ENCODE measurements at regions not wholly inside any gene's neighbourhood (a gene's known extent, or its start where the extent isn't known, plus 50 kb on each side); places are given as distances from the start of the nearest gene placed in this dataset.

DNA sequence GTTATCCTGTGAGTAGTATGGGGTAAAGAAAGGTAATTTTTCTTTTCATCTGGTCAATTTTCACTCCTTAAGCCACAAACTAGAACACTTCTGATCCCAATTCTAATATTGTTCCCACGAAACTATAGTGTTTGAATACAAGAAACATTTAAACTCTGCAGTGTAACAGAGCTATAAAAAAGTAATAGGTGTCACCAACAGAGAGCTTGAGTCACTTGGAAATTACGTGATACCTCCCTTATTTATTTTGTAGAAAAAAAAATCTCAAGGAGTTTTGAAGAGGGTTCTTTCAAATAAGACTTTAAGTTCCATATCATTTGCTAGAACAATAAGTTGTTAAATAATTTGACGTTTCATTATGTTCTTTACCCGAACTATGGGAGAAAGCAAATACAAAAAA, 959.4 kb downstream of the JRKL start:
- no peak for DNase-seq

DNA sequence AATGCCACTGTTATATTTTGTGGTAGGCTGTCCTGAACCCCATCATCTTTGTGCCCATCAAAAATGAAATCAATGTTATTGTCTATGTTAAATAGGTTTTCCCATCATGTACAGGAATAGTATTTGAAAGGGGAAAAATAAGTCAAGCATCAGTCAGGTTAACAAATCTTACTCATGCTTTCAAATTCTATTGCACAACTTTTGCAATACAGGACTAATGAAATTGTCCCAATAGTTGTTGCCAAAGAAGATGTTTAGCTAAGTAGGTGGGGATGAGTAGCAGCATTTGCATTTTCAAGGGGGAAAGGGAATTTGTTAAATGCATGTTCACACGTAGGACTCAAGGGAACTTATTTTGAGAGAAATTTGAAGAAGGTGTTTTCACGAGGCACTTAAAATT, 962.1 kb downstream of the JRKL start:
- no peak for DNase-seq

DNA sequence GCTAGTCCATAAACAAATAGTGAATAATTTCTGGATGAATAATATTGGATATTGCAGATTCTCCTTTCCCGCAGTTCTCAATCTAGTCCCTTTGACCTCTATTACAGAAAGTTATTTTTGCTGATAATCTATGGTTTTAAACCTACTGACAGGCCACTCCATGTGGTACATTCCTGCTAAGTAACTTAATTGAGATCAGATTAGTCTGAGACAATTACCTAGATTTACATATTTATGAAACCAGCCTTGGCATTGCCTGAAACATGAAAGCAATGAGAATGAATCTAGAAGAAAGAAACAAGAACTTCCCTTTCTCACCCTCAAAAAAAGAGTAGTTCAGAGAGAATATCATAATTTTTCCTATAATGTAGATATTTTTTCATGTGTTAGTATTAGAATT, 964.2 kb downstream of the JRKL start:
- no peak for DNase-seq

DNA sequence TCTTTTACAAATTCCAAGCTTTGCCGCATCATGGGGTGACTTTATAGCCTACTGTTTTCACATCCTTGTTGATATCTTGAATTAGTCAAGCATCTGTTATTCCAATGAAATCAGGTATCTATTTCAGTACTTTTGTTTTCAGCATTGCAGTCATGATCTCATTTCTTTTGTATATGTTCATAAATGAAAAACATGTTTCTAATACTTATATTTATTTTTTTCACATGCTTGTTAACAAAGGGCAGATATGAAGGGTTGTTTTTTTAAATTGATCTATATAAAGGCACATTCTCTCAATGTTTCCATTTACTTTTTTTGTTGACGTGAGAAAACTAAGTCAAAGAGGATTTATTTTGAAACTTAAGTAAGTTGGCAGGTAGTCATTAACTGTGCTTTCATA, 964.8 kb downstream of the JRKL start:
- no peak for DNase-seq

DNA sequence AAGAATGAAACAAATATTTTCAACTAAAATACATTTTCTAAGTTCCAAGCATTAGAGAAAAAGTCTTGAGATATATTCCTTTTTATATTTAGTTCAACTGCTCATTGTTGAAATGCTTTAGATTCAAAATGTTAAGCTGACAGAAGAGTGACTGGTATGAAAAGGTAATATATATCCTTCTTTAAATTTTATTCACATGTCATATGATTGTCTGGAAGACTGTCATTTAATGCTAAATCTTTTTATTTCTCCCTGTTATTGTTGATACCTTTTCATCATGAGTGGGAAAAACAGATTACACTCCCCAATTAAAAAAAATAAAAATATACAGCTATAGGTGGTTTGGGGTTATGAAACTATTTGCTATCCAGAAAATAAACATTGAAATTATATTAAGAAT, 965.4 kb downstream of the JRKL start:
- no peak for DNase-seq

DNA sequence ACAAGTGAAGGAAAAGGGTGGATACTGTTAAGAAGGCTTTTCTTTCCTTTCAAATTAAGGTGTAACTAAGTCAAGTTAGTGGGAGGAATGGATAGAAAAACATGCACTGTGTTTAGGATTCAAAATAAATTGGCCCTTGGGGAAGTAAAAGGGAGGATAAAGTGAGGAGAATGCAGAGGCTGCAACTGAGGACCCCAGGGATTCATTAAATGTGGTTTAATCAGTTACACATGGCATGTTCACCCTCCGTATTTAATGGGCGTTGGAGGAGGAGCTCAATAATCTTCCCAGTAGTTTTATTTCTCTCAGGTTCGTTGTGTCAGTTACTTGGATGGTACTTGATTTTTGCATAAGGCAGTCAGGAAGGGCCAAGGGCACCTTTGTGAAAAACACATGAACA, 966.3 kb downstream of the JRKL start:
- no peak for DNase-seq

DNA sequence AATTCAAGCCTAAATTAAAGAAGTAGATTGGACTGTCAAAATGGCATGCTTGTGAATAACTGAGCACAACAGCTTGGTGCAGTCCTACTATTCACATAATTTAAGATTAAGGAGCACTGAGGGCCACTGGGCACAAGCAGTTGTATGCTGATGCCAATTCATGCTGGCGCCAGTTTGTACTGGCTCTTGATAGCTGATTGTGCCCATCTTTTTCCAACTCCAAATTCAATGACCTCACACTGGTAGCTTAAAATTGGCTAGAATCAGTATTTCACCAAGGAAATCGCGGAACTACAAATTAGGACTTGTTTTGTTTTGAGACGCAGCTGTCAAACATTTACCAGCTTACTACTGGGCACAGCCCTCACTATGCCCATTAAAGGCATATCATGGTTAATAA, 969.2 kb downstream of the JRKL start:
- DNase-seq = no peak

DNA sequence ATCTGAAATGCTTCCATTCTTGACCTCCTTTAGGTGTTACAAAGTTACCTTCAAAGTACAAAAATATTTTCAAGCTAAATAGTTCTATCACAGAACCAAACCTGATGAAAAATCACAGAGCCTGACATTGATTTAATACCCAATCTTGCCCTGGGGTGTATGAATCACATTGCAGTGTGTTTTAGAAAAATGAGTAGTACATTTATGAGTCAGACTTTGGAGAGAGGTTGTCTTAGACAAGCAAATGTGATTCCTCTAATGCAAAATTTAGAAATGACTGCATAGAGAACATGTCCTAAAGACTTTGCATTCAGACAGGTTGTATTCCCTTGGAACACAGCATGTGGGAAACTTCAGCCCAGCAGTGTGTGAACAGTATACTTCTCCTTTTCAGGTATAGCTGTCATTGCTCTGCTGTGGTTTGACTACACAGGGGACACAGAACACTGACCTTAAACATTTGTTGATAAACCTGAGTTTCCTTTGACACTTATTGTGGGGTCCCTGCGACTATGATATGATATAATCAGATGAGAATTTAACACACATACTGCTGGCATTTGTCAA, 972.1 kb downstream of the JRKL start:
- DNase-seq = no peak

DNA sequence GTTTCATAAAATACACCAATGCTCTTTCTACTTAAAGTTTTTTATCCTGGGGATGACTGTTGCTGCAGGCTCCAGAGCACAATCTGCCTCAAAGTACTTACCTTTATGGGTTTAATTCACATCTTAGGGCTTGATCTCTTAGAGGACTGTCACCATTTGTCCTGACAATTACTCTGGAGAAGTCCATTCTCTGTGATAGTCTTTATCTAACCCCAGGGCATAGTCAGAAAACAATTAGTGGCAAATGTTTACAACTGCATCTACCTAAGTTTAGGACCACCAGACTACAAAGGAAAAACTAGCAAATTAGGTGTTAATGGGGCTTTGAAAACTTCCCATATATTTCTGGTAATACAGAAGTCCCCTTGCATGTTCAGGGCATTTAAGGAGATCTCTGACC, 973.5 kb downstream of the JRKL start:
- no peak for DNase-seq

DNA sequence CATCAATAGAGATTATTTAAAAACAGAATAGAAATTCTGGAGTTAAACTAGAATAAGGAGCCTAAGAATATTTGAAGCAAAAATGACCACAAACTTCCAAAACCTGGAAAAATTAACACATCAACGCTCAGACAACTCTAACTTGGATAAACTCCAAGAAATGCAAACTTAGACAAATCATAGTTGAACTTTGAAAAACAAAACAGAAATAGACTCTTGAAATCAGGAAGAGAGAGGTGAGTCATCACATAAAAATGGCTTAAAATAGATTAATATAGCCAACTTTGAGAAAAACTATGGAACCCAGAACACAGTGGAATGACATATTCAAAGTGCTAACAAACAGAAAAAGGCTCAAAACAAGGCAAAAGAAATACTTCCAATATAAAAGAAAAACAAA, 974.2 kb downstream of the JRKL start:
- no peak for DNase-seq

DNA sequence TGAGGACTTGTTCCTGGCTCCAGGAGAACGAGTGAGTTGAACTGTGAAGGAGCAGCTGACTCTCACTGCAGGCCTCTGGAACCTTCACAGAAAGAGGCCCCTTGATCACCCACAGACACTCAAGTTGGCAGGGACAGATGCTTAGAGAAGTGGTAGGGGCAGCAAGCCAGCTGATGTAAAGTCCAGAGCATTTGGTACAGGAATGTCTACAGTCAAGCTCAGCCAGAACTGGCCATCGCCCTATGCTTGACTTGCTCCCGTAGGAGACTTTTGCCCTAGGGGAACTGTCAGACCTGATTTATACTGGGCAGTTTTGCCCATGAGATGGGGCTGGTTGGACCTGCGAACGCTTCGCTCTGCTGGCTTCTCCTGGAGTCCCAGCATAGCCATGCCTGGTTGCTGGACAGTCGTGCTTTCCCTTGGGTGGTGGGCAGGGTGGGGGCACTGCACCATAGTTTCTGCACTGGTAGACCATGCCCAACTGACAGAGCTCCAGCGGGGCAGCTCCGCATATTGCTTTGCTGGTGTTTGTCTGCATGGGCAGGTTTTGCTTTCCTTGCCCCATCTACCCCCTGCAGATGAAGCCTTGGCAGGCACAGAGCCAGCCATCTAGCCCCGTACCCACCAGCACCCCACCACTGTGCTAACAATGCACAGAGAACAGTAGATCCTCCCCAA, 977.7 kb downstream of the JRKL start:
- DNase-seq = no peak

DNA sequence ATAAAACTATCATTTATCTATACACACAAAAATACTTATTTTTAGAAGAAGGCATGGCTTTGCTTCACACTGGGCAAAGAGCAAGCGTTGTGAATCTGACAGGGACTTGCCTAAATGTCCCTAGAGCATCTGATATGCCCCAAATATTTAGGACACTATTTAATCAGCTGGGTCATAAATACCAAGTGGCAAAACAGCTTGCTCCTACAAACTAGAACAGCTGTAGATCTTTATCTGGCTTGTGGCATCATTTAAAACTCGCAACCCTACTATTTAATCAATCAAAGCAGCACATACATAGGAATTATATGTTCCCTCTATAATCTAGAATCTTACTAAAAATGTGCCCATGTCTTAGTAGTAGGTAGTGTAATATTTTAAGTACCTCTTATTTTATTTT, 999.5 kb downstream of the JRKL start:
- no peak for DNase-seq

DNA sequence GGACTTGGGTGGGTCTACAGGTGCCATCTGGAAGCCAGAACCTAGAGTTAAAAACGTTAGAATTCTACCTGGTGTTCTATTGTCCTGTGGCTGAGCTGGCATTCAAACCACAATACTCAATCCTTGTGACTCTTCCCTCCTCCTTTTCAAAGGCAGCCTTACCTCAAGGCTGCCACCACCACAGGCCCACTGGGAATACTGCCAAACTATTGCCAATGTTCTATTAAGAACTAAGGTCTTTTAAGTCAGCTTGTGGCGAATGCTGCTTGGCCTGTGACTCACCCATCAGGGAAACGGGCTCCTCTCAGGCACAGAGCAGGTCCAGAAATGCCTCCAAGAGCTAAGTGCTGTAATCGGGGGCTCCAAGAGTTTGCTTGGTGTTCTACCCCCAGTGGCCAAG, 1008.4 kb downstream of the JRKL start:
- no peak for DNase-seq

DNA sequence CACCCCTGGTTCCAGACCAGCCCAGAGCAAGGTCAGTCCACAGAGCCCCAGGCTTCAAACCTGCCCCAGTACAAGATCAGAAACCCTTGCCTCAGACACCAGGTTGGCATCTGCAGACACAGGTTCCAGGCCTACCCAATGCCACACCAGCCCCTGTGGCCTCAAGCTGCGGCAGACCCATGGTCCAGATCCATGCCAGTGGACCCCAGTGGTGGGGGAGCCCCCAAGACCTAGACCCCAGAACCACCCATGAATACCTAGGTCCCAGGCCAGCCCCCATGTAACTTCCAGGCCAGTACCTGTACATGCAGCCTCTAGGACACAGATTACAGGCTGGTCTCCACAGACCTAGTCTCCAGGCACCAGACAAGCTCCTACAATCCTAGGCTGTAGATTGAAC, 1019.3 kb downstream of the JRKL start:
- no peak for DNase-seq

DNA sequence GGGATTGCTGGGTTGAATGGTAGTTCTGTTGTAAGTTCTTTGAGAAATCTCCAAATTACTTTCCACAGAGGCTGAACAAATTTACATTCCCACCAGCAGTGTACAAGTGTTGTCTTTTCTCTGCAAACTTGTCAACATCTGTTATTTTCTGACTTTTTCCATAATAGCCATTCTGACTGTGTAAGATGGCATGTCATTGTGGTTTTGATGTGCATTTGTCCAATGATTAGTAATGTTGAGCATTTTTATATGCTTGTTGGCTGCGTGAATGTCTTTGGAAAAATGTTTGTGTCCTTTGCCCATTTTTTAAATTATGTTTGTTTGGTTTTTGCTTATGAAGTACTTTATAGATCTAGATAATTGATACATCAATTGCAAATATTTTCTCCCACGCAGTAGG, 1025.0 kb downstream of the JRKL start:
- no peak for DNase-seq

DNA sequence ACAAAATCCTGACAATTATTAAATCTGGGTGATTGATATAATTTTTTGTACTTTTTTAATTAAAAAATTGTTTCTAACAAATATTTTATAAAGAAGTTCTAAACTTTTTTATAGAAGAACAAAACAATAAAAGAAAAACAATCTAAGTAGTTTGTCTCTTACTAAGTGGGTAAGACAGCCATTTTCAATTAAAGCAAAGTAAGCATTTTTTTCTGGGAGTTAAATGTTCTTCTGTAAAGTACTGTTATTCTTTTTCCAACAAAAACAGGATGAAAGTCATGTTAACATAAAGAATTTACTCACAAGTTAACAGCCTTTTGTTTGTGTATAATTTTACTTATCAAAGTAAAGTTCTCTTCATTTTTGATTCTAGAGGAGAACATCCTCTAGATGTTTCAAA, 1029.9 kb downstream of the JRKL start:
- DNase-seq = no peak

DNA sequence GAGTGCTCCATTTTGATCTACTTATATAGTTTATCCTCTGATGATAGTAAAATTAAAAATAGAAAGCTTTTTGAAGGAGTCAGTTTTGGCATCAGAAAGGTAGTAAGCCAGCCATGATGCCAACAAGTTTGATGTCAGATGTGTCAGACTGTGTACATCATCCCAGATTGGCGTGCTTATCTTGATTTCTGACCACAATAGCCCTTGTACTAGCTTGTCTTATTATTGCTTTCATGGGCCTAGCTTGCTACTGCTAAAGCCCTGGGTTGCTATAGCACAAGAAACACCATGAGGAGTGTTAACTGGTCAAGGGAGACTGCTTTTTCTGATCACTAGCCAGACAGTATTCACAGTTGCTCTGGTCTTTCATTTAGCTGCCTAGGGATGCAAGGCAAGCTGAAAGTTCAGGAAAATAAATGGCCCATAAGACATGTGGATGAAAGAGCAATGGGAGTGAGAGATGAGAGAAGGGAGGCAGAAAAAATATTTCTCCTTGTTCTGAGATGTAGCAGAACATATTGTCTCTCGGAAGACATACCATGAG, 1038.5 kb downstream of the JRKL start:
- no peak for DNase-seq

DNA sequence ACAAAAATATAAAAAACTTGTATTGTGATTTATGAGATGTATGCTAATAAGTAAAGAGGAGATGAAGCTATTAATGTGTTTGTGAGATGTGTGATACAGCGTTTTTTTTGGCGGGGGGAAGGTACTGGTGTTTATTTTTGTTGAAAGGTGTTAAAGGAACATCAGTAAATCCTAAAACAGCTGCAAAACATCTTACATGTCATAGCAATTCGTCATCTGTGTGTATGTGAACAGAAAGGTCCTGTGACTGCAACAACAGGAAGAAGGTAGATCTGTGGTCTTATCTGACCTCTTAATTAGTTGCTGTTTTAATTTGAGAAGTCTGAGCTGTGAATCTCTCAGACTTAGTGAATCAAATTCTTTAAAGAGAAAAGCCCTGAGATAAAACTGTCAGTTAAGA, 1041.1 kb downstream of the JRKL start:
- no peak for DNase-seq

DNA sequence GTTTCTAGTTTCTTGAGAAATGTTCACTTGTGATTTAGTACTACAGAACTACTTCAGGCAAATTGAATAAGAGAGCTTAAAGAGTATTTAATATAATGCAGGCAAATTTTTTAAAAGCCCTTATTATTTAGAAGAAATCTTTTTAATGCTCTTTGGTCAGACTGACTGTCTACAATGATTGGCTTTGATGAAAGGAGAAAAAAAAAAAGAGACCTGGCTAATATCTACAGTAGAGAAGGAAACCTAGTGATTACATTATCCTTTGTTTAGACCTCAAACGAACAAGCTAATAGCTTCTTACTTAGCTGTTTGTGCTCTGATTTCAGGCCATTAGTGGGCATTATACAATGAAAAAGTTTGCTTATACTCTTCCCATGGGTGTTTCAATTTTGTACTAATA, 1043.1 kb downstream of the JRKL start:
- DNase-seq = no peak

DNA sequence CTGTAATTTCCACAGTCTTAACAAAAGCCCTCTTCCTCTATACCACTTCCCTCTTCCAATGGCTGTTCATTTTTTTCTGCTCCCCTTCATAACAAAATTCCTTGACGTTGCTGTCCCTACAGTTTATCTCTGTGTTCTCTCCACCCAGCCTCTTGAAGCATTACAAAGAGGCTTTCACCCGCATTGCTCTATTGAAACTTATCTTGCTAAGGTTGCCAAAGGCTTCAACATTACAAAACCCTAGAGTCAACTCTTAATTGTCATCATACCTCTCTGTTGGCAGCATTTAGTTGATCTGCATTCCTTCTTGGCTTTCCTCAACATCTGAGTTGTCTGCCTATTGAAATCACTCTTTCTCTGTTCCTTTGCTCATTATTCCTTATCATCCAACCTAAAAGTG, 1055.7 kb downstream of the JRKL start:
- DNase-seq = no peak

DNA sequence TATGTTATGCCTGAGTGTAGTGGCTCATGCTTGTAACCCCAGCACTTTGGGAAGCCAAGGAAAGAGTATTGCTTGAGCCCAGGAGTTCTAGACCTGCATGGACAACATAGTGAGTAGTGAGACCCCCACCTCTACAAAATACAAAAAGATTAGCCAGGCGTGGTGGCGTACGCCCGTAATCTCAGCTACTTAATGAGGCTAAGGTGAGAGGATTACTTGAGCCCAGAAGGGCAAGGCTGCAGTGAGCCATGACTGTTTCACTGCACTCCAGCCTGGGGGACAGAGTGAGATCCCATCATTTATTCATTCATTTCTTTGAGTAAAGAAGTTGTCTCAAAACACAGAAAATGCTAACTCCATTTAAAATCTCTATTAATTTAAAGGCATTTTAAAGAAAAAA, 1061.6 kb downstream of the JRKL start:
- no peak for DNase-seq

DNA sequence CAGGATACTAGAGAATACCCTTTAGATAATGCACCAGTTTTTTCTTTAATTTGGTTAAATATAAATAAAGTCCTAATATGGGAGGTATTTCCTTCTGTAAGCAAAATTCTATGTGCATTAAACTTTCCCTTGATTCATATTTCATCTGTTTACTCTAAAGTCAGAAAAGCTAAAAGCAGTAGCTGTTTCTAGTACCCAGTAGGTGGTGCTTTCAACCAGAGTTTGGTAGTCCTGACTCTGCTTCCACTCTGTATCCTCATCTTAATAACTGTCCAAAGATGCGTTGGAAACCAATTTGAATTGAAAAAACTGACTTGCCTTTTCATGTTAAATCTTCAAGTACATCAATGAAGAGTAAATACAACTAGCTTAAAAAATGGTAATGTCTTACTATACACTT, 1065.2 kb downstream of the JRKL start:
- no peak for DNase-seq

DNA sequence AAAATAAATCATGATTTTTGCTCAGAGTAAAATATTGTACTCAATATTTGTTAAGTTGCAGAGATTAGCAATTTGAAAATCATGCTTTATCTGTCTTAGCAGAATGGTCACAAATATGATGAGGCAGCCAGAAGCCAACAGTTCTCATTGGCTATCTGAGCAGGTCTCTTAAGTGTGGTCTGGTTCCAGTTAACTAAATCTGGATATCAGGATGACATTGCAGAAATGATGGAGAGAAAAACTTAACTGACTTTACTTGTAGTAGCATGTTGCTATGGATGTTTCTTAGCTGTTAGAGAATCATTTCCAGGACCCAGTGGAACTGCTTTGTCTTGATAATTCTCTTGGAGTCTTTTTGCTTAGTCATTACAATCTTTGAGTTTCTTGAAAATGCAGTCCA, 1070.3 kb downstream of the JRKL start:
- no peak for DNase-seq

DNA sequence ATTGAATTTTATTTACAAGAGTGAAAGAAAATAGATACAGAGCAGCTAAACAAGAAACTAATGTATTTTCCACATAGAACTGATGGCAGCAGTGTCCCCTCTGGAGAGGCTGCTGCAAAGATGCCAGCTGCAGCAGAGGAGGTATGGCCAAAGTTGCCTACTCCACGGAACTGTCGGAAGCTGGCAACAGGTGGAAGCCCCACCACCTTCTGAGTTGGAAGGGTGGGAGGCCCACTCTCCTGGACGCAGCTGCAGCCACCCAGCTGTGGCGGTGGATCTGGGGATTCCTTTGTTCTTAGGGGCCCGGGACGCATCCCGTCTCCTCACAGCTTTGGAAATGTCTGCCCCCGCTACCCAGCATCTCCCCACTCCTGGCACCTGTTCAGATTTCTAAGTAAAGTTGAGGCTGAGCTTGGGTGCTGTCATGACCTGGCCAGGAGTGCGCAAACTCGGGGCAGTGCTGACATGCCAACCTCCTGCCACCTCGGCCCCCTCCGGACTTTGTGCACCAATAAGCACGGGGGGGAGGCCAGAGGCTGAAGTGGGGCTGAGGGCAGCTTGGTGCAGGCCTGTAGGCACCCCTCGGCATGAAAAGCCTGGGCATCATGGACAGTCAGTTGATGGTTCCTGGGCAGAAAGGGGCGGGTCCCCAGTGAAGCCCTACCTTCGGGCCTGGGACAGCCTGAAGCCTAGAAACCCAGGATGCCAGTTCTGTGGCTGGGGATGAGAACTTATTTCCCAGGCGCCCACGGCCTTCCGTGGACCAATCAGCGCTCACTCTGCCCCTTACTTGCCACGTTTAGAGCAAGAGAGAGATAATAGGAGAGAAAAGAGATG, 1071.4 kb downstream of the JRKL start:
- no peak for DNase-seq
